SW 1271 (cell line): ENCODE measurements at regions not wholly inside any gene's neighbourhood (a gene's known extent, or its start where the extent isn't known, plus 50 kb on each side); places are given as distances from the start of the nearest gene placed in this dataset.

ENCODE experiments used
- DNase-seq, 2 experiments: peaks; one replicate each; lab custom pipeline; 2025; lab: John Stamatoyannopoulos, UW

DNA sequence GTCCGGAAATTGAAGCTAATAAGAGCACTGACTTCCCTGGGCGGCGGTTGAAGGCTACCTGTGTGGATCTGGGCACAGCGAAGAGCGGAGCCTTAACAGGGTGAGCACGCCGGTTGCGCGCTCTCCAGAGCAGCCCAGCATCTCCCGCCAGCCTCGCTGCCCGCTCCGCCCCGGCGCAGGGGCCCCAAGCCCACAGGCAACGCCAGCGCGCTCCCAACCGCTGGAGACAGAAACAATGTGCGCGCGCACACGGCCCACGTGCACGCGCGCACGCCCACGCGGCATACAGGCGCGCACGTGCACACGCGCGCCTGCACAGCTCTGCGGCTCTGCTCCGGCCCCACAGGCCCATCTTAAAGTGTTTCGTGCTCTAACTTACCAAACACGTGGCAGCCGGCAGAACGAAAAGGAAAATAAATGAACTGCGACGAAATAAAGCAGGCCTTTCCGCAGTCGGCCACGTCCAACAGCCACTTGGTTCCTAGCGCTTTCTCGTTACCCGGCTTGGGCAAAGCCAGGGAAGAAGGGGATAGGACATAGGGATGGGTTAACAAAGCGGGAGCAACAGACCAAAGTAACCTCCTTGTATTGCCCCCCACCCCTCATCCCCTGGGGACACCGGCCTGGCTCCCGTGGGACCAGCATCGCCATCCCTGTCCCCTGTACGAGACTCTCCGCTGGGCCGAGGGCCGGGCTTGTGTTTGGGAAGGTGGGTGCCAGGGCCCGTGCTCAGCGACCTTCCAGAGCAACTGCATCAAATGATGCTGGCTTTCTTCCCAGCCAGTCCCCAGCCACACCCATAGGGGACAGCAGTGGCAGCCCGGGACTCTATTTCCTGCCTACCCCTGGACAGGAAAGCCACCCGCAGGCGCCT, 203.7 kb downstream of the ABHD5 start:
- DNase-seq = no peak

DNA sequence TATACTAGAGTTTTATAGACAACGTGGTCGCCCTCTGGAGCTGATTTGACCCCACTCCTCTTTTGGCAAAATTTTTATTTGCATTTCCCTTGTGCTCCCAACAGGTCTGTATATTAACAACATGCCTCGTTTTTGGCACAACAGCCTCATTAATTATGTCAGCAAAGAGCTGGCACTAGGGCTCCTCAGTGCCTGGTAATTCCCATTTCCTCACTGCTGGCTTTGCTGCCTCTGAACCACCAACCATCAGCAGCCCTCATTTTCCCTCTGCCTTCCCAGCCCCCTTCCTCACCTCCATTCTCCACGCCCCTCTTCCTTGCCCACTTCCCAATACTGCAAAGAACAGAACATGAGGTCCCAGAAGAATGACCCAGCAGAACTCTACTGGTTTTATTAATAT, 204.8 kb downstream of the ABHD5 start:
- DNase-seq = no peak

DNA sequence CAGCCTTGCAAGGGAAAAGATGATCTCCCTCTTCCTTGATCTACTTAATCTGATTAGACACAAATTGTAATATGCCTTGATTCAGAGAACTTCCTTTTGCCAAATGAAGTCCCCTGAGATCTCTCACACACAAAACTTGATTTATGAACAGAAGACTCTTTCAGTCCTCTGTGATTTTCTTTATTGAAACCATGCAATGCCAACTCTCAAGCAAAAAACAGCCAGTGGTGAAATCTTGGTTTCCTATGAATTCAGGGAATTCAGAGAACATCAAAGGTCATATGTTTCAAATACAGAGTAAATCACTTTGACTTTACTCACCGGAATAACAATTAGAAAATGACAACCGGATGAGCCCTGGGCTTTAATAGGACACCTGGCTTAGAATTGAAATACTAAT, 211.7 kb downstream of the ABHD5 start:
- no peak for DNase-seq

DNA sequence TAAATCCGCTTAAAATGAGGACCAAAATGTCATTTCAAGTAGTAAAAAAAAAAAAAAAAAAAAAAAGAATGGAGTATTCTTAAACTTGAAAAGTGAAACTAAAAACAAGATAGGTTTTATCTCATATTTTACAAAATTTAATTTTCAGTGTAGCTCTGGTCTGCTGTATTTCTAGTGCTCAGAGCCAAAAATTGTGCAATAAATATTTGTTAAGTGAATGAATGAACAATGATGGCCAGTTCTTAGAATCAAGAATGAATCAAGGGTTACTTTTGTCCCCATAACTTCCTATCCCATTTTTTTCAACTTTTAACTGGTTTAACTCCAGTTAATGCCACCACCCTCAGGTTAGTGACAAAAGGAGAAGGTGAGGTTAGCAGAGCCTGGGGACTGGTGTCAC, 214.4 kb downstream of the ABHD5 start:
- DNase-seq = no peak

DNA sequence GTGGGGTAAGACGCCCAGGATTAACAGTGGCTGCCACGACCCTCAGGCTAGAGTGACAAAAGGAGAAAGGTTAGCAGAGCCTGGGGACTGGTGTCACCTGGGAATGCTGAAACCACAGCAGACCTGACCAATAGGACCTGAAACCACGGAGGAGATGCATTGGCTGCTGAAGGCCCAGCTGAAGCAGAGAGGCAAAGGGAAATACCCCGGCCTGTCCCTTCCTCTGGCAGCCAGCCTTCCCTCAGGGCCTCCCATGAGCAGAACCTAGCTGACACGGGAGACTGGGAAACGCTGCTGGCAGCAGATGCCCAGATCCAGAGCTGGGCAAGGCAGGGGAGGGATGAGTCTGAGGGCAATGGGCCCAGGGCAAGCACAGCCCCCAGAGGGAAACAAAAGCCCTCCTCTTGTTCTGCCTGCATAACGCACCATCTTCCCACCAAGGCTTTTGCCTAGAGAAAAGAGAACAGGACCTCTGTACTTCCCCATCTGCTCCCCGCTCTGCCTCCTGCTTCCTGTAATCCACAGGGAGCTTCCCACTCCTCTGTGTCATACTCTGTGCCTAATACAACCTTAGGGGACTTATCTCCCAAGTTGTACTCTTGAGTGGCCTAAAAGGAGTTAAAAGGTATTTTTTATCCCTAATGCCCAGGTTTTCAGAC, 216.2 kb downstream of the ABHD5 start:
- DNase-seq = no peak

DNA sequence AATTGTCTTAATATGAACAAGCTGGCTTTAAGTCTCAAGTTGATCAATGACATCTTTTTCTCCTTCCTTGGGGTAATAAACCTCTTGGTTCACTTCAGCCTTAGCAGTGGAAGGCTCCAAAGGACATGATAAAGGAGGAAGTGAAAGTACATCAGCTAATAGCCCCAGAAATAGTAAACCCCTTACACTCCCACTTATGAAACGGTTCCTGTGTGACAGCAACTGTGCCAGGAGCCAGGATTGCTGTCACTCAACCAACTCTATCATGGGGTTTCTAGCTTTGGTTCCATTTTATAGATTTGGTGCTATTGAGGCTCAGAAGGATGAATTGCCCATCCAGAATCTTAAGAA, 216.7 kb downstream of the ABHD5 start:
- DNase-seq = no peak

DNA sequence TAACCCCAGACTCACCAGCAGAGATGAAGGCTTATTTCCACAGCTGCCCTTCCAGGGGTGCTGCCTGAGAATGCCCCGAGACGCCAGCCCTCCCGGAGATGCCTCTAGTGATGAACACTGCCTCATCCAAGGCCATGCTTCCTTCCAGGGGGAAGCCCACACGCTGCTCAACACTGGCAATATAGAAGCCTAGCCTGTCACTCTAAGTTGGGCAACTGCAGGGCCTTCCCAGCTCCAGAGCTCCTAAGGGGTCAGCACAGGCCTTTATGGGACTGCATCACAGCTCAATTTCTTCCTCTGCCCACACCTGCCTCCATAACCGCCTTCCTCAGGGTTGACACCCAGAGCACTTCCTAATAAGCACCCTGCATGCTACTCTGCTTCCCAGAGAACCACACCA, 217.7 kb downstream of the ABHD5 start:
- DNase-seq = no peak

DNA sequence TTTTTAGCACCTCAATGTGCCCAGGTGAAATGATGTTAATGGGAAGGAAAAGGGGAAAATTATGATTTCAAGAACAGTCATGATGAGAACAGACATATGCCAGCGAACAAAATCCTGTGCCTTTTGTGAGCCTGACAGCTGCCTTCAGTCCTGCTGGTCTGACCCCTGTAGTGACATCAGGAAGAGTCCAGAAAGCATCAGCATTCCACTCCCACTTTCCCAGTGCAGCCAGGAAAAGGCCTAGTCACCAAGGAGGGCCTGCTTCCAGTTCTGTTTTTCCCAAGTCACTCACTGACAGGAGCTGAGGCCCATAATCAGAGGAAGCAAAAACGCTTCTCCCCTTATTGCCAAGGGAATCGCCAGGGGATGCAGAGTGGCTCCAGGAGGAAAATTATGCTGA, 218.4 kb downstream of the ABHD5 start:
- no peak for DNase-seq

DNA sequence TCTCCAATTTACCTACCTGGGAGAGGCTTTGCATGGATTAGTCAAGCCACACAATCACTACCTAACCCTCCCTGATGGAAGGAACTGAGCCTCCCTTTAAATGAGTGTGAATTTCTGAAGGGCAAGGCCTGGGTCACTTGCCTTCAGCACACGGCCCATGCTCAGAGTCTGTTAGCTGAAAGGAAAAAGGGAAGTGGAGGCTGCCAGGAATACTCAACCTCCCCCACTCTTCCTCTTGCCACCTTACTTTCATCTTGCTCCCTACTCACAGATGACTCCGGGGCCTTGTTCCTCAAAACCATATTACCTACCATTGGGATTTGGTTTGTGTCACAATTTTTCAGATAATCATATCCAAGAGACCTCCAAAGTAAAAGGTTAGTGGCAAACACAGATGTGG, 220.0 kb downstream of the ABHD5 start:
- DNase-seq = no peak

DNA sequence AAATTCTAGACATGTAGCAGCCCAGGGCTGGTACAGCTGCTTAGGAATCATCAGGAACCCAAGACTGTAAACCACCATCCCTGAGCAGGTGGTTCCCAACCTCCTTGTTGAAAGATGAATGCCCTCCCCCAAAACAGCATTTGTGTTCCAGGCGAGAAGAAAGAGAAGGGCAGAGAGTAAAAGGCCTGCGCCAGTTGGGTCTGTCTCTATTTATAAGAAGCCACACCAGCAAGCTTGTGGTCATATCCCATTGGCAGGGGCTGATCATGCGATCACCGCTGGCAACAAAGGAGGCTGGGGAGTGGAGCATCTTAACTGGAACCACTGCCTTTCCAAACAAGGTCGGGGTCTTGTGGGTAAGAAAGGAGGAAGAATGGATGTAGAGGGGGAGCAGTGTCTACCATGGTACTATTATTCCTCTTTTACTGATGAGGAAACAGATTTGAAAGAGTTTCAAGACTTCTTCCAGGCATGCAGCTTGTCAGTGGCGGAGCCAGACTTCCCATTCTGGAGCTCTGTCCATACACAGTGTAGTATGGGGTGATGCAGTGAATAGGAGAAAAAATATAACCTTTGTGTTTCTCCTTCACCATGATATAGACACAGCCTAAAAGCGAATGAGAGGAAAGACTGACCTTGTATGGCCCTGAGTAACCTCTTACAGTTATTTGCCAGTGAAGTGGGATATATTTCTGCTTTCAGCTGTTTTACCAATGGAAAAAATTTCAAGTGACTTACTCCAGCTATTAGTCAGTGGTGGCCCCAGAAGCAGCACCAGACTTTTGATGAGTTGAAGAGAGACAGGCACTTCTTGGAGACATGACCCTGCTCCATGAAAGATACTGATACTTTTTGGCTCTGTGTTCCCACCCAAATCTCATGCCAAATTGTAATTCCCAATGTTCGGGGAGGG, 222.6 kb downstream of the ABHD5 start:
- DNase-seq = no peak

DNA sequence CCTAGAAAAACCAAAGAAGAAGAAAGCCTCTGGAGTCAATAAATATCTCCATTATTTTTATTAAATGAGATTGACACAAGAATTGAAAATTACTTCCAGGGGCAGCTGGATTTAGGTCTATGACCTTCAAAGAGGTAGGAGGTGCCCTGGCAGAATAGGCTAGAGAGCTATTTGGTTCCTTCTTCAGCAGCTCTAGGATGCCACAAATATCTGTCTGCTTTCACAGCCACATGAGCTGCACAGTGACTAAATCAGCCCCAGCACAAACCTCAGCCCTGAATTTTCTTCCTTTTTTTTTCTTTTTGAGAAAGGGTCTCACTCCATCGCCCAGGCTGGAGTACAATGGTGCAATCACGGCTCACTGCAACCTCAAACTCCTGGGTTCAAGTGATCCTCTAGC, 223.5 kb downstream of the ABHD5 start:
- no peak for DNase-seq

DNA sequence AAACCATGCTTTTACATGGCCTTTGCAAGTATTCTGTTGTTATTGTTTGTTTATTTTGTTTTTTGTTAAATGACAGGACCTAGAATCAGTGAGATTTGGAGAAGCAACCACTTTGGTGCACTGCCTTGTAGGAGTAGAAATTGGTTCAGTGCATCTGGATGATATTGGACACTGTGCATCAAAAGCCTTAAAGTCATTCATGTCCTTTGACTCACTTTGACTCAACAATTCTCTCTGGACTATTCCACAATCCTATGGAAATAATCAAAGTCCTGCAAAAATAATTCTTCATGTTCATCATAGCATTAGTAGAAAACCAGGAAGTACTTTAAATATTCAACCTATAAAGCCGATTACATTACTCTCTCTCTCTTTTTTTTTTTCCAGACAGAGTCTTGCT, 224.8 kb downstream of the ABHD5 start:
- no peak for DNase-seq

DNA sequence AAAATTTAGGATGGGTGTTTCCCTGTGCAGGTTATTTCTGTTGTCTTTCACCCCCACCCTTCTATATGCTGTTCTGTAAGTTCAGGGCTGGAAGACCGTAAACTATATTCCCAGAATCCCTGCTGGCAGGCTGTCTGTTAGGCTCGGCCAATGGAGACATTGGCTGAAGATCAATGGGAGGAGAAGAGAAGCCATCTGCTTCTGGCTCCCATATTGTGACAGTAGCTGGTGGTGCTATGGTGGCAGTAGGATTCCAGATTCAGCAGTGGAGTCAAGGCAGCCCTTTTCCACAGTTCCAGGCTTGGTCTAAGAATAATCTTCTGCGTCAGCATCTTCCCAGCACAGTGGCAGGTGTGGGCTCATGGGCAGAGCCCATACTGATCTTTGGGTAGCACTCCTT, 226.6 kb downstream of the ABHD5 start:
- DNase-seq = no peak

DNA sequence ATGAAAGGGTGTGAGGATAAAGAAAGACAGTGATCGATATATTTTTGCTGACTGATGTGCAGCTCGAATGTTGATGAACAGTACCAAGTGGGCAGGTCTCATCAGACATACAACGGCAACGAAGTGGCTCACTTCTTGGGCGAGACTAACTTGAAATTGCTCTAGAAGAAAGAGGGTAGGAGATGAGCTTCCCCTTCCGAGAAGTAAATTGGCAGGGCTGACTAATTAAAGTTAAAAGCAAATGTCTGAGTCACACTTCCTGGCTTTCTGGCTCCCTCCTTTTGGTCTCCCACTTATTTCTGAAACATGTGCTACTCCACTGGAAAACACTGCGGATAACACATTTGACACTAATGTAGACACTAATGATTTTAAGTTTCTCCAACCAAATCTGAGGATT, 228.3 kb downstream of the ABHD5 start:
- DNase-seq = no peak

DNA sequence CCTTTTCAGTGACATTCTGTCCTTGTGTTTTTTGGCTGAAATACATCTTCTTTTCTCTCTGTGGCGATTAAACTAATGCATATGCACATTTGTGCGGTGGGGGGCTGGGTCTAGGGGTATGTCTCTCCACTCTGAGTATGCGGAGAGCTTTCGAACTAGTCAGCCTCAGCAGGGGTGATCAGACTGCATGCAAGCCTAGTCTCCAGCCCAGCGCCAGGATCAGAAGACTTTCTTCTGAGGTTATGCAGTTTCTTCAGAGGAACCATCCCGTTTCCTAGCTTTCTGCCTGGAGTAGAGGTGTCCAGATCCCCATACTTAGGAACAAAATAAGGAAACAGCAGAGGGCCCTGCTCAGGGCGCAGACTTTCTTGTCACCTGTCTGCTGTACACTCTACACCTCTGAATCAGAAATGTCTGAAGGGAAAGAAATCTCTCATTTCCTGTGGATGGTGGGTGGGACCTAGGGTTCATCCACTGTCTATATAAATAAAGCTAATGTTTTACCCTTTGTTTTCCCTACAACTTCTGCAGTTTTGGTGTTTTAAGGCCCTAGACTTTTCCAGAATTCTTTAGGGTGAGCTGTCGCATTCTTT, 230.4 kb downstream of the ABHD5 start:
- DNase-seq = no peak

DNA sequence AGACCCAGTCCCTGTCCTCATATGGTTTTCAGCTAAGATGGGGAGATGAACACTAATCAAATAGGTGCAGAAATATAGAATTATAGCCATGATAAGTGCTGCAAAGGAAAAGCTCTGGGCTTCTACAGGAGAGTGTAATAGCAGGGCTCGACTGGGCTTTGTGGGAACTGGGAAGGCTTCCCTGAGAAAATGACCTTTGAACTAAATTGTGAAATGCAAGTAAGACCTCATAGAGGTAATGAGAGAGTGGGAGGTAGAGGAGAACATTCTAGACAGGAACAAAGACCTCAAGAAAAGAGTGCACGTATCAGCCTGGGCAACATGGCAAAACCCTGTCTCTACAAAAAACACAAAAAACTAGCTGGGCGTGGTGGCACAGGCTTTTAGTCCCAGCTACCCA, 231.6 kb downstream of the ABHD5 start:
- no peak for DNase-seq

DNA sequence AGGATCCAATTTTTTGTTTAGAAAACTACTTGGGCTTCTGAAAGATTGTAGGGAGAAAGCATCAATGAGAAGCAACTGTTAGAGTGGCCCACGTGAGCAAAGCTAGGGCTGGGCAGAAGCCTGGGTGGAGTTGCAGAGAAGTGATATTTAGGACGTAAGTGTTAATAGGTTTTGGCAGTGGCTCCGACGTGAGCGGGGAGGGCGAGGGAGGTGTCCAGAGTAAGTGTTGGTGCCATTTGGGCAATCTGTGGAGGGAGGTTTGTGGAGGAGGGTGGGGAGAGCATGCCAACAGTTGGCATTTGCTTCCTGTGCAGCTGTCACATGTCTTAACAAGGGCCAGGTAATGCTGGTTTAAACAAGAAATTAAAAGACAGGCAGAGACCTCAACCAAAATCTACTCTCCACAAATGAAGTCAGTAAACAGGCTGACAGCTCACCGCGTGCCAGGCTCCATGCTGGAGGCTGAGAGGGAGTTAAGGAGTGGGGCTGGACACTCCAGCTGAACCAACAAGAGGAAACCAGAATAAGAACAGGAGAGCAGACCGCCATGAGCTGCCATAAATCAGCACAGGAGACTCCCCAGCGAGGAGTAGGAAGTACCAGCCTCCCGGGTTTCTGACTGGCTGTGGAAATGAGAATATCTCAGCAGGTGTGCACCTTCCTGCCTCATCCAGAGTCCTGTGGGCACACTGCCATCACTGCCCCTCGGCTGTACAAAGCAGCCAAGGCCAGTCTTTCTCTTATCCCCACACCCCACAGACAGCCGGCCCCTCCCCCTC, 232.6 kb downstream of the ABHD5 start:
- DNase-seq = no peak

DNA sequence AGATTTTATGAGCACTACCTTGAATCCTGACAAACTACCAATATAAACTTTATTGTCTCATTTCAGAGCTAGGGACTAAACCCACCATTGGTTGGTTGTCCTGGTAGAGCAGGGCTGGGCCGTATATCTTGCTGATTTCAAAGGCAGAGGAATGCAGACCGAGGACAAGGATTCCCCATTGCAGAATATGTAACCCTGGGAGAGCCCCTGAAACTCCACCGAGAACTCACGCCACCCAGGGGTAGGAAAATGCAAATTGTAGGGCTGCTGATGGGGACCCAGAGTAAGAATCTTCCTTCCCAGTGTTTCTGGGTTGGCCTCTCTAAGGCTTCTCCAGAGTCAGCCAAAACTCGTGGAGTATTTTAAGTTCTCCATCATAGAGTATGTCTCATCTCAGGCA, 235.3 kb downstream of the ABHD5 start:
- no peak for DNase-seq

DNA sequence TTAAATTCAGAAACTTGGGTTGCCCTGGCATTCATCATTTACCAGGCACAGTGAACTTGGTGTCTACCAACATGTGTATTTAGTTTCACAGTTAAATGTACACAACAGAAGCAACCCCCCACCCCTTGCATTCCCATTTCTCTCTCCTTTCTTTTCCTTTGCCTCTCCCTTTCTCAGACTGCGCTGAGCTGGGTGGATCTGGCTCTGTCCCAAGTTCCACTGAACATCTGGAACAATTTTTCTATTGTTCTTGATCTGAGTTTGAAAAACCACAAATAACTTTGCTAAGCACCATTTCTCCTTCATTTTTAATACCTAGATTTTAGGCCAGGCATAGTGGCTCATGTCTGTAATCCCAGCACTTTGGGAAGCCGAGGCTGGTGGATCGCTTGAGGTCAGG, 242.2 kb downstream of the ABHD5 start:
- DNase-seq = no peak

DNA sequence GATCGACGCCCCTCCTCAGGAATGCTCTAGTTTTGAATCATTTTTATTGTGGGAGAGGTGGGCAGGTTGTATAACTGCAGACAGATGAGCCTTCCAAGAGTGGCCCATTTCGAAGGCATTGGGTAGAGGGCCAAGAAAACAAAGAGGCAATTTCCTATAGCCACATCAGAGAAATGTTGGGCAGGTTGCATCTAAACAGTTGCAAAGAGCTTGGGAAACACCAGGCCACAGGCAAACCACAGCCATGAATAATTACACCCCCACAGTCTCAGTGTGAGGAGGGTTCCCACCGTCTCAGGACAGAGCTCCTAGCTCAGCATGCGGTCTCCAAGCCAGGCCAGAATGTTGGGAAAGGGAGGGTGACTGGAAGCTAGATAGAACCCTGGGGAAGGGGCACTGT, 257.3 kb downstream of the ABHD5 start:
- DNase-seq = no peak

DNA sequence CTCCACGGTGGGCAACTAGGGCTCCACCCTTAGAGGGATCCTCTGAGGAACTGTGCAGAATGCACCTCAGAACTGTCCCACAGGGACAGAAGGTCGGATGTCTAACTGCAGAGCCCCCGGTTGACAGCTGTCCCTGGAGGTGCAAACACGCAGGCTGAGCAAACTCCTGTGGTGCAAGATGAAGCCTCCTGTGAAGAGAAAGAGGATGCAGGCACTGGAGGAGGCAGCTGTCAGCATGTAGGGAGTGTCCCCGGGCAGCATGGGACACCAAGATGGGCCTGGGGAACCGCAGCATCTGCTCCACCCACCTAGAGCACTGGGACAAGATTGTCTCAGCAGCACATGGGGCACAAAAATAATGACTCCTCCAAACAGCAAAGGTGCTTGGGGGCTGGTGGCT, 258.9 kb downstream of the ABHD5 start:
- no peak for DNase-seq

DNA sequence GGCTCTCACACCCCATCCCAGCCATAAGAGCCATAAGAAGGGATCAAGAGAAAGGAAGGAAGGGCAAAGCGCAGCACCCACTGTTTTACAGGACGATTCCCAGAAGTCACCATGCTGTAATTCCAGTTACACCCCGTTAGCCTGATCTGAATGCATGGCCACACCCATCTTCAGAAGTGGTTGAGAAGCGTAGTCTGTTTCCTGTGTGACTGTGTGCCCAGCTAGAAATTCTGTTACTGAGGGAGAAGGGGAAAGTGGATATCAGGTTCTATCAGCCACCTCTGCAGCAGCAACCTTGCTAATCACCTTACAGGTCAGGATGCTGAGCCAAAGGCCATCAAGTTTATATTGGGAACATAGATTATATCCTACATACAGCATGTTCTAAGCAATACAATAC, 260.0 kb downstream of the ABHD5 start:
- no peak for DNase-seq
